GM18867 (cell line): ENCODE measurements at regions not wholly inside any gene's neighbourhood (a gene's known extent, or its start where the extent isn't known, plus 50 kb on each side); places are given as distances from the start of the nearest gene placed in this dataset.

Source experiments
- ATAC-seq: cut with Tn5 transposase; IDR thresholded peaks from one replicate; pipeline ENCODE4 v1.9.1; 2021; ENCODE audit warnings: mild to moderate bottlenecking, moderate library complexity; ENCODE audit not compliant: unreplicated experiment

DNA sequence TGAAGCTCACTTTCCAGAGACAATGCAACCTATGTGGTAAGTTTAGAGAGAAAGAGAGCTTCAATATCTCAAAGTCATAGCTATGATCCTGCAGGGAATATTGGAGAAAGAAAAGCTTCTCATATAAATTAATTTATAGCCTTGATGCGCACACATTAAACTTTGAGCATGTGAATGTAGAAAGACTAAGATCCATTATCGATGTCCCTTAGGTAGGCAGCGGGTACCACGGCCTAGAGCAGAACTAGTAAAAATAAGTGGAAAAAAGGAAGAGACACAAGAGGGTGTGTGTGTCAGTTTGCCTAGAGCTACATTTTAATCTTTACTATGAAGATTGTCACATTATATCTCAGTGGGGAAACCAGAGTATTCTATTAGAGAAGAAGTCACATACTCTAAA, 685.6 kb downstream of the AMY1C start:
- no peak for ATAC-seq

DNA sequence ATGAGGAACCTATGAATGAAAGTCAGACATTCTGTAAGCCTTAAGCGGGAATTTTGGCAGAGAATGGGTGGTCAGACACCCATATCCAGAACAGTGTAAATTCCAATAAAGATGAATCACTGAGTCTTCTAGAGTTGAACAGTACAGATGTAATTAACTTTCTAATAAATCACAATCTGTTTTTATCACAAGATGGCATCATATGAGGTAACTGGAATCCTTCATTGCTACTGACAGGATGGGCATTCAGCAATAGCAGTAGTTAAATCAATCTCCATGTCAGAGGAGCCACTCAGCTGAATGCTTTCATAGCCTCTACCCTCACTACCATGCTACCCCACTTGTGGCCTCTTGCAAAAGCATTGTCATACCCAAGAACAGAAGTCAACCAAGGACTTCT, 690.3 kb downstream of the AMY1C start:
- ATAC-seq = no peak

DNA sequence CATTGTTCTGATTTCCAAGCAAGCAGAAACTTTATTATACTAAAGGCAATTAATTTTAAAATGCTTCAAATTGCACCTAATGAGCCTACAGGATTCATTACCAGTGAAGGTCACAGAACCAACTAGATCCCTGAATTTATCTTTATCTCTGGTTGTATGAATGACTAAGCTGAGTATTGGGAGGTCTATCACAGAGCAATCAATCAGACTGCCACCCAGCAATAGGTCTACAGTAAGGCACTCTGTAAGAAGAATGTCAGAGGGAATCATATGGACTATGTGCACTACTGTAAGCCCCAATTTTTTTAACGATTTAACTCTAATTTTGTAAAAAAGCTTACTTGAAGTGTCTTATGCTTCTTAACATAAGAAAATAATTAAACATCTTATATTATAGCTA, 707.0 kb downstream of the AMY1C start:
- ATAC-seq = no peak

DNA sequence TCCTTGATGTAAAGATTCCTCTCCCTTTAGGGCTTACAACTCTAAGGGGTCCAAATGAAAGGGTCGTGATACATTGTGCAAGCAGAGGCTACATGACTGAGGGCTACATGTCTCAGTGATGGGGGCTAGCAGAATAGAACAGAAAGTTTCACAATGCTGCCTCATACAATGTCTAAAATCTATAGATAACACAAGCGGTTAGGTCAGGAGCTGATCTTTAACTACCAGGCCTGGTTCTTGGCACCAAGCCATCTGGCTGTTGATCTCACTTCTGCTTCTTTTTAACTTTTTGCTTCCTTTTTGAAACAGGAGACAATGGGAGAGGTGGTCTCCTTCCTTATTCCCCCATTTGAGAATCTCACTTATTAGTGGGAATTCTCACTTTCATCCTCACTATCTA, 710.2 kb downstream of the AMY1C start:
- no peak for ATAC-seq

DNA sequence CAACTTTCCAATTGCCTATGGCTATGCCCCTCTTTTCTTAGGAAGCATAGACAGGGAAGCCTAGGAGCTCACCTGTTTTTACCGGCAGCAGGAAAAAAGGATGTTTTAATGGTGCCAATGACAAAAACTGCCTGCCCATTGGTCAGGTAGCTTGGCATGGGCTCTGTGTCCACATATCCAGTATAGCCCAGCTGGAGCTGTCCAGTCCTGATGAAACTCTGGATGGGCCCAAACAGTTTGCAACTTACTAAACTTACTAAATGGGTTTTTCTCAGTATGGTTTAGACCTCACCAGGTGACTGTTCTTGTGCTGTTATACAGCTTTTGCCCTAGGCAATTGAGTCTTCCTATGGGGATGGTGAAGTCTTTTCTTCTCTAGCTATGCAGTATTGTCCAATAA, 711.2 kb downstream of the AMY1C start:
- ATAC-seq = no peak

DNA sequence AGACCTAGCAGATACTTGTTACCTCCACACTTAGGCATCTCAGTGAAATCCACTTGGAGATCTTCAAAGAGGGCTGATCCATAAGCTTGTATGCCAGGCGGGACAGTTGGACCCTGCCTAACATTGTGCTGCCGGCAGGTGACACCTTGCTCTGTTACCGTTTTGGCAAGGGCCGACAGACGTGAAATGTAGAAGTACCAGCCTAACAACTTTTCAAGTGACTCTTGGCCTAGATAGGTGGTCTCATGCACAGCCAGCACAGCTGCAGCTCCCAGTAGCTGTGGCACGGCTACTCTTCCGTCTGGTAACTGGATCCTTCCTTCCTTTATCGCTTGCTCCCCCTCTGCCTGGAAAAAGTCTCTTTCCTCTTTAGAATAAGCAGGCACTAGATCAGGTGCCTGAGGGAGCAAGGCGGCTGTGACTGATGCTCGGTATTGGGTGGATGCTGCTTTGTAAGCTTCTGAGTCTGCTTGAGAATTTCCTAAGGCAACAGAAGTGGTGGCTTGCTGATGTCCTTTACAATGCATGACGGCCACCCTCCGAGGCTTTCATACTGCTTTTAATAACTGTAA, 713.5 kb downstream of the AMY1C start:
- no peak for ATAC-seq

DNA sequence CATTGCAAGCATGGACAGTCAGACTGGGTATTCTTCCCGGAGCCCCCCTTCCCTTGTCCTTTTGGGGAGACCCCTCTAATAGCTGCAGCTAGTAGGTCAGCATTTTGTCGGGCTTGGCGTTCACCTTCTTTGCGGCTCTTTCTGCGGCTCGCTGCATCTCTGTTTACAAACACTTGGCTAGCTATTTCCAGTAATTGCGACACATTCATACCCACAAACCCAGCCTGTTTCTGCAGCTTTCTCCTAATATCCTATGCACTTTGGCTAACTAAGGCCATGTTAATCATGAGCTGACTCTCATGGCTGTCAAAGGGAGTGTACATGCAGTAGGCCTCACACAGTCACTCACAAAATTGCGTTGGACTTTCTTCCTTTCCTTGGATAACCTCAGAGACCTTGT, 716.4 kb downstream of the AMY1C start:
- ATAC-seq = no peak

DNA sequence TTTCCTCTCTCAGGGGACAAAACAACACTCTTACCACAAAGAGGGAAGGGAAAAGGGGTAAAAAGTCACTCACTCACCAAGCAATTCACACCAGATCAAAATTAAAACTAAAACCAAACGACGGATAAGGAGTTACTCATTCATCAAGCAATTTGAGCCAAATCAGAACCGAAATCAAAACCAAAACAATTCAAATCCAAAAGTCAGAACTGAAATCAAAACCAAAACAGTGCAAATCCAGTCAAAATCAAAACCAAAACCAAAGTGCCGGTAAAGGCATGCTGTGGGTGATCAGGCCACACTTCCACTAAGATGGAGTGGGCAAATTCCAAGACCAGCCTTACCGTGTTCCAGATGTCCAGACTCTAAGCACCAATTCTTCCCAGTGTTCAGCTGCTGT, 717.9 kb downstream of the AMY1C start:
- peak; percentile 77 for ATAC-seq

DNA sequence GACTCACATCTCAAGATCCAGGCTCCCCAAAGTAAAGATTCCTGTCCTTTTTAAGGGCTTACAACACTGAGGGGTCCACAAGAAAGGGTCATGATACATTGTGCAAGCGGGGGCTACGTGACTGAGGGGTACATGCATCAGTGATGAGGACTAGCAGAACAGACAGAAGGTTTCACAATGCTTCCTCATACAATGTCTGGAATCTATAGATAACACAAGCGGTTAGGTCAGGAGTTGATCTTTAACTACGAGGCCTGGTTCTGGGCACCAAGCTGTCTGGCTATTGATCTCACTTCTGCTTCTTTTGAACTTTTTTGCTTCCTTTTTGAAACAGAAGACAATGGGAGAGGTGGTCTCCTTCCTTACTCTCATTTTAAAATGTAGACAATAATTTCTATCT, 718.6 kb downstream of the AMY1C start:
- peak; percentile 22 for ATAC-seq

DNA sequence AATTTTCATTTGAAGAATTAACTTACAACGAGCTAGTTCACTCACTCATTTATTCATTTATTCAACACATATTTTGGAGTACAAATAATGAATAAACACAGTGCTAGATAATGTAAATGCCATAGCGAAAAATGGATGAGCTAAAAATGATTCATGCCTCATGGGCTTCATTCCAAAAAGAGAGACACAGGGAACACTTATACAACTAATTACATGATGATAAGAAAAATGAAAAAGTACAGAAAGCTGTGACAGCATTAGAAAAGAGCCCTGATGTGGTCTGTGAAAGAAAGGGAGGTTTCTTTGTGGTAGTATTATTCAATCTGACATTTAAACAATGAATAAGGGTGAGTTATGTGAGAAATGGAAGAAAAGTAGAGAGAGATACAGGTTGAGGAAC, 726.4 kb downstream of the AMY1C start:
- no peak for ATAC-seq

DNA sequence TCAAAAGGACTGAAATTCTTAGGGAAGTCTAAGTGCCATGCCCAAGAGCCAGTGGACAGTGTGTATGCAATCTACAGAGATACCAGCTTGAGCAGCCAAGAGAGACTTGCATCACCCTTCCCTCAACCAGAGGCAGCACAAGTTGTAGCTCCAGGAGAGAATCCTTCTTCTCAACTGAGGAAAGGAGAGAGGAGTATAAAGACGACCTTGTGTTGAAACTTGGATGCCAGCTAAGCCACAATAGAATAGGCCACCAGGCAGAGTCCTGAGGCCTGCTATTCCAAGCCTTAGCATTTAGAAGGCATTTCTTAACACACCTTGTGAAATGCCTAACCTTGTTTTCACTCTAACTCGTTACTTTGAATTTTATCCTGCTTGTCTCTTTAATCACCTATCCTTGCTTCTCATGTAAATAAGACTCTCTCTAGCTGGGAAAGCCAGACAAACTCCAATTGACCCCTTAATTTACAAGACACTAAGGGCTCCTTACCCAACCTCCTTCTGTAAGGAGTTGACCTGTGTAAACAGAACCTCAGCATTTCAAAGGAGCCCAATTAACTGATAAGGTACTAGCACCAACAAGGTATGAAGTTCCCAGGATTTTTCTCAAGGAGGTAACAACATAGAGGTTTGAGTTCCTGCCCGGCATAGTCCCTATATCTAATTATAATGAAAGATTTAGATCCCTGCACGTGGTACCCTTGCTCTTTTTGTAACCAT, 738.8 kb downstream of the AMY1C start:
- no peak for ATAC-seq

DNA sequence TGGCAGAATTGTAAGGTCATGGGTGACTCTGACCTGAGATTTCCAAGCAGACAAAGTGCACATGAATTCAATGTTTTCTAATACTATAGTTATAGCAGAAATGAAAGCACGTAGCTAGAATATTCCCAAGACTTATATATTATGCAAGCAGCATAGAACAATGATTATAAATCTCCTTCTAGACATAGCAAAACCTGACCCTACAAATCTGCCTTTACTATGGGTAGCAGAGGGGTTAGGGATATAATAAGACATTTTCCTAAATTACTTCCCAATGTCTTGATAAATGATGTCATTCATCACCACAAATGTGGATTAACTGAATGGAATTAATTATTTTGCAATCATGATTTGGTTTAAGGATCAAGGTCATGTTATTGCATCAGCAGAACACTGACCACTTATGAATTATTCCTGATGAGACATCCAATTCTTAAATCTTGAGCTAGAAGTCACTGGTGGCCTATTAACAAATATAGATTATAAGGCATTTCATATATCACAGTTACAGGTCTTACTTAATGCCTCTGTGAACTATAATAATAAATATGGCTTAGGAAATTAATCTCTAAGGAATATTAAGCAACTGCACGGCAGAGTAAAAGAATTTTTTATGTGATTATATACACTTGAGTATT, 776.6 kb downstream of the AMY1C start:
- no peak for ATAC-seq

DNA sequence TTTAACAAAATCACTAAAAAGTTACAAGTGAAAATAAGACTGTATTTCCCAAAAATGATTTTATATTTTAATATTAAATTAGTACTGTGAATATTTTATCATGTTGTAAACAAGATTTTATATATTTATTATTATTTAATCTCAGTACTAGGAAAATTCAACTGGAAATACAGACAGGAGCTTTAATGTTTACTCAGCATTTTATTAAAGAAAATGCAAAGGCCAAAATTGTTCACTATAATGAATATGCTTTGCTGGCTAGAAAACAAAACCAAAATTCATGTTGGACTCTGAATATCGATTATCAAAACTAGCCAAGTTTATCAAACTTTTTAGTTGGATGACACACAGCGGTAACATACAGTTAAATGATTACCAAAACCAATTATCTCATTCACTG, 782.3 kb downstream of the AMY1C start:
- ATAC-seq = no peak

DNA sequence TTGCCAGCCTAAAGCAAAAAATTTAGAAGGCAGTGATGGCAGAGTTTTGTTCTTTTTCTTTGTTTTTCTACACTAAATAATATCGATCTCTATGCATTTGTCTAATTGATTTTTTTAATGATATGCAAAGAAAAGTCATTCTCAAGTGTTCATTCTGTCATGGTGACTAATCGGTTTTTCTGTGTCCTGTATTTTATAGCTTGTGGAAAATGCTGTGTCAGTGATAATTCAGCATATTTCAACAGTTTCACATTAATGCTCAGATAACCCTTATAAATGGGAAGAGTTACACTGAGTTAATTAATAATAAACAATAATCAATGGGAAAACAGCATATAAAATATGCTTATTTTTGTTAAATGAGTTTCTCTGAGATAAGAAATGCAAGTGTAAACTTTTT, 824.9 kb downstream of the AMY1C start:
- no peak for ATAC-seq

DNA sequence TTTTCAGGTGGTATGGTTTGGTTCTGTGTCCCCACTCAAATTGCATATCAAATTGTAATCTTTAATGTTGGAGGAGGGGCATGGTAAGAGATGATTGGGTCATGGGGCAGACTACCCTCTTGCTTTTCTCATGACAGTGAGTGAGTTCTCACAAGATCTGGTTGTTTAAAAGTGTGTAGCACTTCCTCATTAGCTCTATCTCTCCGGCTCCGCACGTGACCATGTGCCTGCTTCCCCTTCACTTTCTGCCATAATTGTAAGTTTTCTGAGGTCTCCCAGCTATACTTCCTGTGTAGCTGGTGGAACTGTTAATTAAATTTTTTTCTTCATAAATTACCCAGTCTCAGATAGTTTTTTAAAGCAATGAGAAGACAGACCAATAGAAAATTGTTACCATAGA, 843.2 kb downstream of the AMY1C start:
- peak; percentile 48 for ATAC-seq

DNA sequence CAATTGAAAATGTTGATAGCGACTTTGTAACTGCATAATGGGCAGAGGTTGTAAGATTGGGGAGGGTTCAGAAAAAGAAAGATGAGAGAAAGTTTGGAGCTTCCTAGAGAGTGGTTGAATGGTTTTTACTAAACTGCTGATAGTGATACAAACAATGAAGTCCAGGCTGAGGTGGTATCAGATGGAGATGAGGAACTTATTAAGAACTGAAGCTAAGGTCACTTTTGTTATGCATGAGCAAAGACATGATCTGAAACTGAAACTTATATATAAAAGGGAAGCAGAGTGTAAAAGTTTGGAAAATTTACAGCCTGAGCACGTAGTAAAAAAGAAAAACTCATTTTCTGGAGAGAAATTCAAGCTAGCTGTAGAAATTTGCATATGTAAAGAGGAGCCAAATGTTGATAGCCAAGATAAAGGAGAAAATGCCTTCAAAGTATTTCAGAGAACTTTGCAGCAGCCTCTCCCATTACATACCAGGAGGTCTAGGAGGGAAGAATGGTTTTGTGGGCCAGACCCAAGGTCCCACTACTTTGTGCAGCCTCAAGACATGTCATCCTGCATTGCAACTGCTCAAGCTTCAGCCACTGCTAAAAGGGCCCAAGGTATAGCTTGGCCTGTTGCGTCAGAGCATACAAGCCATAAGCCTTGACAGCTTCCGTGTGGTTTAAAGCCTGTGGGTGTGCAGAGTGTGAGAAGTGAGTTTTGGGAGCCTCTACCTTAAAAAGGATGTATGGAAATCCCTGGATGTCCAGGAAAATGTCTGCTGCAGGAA, 843.9 kb downstream of the AMY1C start:
- ATAC-seq = no peak

DNA sequence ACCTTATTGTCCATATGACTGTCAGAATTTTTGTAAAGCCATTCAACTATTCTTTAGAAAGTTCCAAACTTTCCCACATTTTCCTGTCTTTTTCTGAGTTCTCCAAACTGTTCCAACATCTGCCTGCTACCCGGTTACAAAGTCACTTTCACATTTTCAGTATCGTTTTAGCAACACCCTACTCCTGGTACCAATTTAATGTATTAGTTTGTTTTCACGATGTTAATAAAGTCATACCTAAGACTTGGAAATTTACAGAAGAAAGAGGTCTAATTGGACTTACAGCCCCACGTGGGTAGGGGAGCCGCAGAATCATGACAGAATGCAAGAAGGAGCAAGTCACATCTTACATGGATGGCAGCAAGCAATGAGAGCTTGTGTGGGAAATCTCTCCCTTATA, 867.8 kb downstream of the AMY1C start:
- no peak for ATAC-seq

DNA sequence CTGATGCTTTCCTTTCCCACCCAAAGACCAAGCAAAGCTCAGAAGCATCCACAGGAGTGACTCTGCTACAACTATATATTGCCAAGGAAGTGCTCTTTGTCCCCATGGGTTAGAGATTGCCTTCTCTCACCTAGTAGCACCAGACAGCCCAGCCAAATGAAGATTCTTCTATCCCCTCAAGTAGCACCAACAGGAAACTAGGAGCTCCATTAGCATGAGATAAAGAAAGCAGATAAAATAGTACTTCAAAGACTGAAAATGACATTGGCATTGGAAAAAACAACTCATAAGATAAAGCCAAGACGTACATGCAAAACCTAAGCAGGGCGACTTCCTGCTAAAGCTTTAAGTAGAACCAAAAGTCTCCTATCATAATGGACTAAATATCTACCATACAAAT, 871.5 kb downstream of the AMY1C start:
- no peak for ATAC-seq

DNA sequence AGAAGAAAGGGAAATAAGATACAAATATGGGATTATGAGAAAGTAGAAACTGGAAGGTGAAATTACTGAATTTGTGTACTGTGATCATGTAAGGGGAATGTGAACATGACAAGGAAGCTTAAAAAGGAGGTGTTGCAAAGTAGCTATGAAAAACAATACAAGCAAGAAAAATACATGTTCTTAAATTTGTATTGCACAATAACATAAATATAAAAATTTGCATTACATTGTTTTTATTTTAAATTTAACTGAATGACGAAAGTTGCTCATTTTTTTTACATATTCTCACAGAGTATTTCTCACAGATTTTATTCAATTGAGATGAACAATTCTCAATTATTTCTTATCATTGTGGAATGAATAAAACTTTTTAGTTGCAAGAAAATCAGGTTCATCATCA, 874.8 kb downstream of the AMY1C start:
- no peak for ATAC-seq

DNA sequence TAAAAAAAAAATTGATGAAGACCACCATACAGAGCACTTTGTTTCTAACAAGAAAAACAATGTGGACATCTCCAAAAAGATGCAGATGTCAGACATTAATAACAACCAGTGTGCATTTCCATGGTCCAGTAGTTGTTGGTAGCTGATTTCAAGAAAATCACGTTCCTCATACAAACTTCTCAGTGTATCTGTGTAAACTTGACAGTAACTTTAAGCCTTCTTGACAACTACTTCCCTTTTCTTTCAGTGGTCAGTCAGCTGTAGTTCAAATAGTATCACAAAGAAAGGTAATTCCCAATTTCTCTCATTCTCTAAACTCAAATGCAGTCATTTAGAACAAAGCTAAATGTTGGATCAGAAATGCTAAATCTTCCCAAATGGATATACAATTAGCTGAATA, 879.9 kb downstream of the AMY1C start:
- no peak for ATAC-seq

DNA sequence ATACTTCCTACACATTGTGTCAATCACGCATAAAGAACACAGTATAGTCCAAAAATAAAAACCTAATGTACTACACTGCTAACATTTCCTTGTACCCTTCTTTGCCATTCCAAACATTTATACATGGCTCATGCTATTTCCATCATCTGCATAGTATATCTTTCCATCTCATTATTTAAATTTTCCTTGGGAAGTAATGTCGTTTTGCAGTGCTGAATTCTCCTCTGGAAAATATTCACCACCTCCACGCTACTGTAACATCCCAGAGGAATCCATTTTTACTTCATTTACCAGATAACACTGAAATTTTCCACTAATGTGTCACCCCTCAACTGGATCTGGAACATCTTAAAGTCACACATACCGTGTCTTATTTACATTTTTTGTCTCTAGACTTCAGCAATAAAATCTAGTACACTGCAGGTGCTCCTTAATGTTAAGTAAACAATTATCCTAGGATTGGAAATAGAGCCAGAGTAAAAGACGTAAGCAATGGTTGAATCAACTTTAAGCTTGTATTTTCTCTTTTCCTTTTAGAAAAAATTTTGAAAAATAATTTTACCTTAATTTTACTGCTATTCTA, 881.0 kb downstream of the AMY1C start:
- no peak for ATAC-seq
